Amniotic stem cell (primary cell): ENCODE measurements at regions not wholly inside any gene's neighbourhood (a gene's known extent, or its start where the extent isn't known, plus 50 kb on each side); places are given as distances from the start of the nearest gene placed in this dataset.

Experiments
- DNase-seq: peaks from one replicate; lab custom pipeline; 2025; lab: John Stamatoyannopoulos, UW

DNA sequence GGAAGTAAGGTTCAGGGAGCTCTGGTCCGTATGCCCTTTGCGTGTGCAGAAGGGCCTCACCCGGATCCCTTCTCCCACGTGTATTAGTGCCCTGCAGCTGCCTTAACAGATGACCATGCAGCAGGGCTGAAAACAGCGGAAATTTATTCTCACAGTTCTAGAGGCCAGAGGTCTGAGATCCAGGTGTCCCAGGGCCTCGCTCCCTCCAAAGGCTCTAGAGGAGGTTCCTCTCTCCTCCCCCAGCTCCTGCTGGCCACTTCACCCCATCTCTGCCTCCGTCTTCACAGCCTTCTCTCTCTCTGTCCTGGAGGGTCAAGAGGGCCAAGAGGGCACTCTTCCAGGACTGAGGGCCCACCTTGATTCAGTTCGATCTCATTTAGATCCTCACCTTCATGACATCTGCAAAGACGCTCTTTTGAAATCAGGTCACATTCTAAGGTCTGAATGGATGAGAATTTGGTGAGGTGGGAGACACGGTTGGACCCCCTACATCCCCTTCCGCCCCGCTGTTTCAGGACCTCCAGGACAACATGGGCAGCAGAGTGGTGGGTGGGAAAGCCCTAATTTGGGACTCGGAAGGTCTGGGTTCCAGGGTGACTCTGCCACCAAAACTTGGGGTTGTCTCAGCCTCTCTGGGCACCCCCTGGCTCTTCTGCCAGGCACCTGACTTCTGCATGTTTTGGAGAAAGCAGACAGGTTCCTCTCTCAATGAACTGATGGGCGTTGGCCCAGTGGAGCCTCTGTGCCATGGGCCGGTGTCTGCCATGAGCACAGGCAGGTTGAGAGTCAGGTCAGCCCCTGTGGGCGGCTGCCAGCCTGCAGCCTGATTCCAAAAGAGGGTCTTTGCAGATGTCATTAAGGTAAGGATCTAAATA, 361.2 kb downstream of the SEC14L1 start:
- no peak for DNase-seq

DNA sequence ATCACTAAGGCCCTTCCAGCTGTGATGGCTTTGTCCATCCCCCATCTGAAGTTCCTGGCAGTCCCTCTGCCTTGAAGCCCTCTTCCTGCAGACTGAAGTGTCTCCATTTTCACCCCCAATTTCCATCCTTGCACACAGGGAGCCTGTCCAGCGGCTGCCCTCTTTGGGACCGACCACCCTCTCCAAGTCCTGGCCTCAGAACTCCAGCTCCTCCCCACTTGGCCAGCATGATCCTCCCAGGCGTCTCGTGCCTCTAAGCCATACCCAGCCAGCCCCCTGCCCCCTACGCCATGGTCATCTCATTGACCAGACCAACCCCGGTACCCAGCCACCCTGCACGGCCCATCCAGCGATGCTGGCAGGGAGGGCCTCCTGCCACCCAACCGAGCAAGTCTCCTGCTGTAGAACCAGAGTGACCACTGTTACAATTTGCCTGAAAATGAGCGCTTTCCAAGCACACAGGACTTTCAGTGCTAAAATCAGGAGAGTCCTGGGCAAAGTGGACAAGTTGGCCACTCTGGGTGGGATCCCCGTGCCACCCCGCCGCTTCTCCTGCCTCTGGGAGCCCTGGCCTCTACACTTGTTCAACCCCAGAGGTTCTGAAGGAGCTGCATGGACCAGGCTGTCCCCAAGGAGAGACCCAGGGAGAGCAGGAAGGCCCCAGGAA, 362.0 kb downstream of the SEC14L1 start:
- no peak for DNase-seq

- DNase-seq, result no peak
Measured at GRCh38 chr17:77503293-77503655, 362.5 kb downstream of the SEC14L1 start.

DNA sequence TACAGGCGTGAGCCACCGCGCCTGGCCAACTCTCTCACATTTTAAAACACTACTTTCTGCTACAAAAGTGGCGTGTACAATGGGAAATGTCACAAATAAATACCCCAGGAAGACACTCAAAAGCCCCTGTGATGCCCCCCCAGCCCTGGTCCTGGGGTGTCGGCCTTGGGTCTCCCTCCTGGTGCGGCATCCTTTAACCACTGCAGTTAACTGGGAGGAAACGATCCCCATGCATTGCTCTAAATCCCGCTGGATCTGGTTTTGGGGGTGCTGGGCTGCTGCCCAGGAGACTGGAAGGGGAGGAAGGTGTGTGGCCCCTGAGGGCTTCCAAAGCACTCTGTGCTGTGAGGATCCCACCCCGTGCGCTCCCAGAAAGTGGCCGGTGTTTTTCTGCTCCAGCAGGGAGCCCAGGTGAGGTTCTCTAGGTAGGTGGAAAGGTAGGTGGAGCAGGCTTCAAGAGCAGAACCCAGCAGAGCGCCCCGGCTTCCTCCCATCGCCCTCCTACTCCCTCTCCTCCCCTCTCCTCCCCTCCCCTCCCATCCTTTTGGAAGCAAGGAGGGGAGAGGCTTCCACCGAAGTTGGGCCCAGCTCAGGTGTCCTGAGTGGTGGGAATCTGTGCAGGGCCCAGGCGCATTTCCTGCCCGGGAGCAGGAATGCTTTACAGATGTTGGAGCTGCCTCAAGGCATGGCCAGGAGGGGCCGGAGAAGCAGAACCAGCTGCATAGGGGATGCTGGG, 363.3 kb downstream of the SEC14L1 start:
- DNase-seq, result no peak

- no peak for DNase-seq
Measured at GRCh38 chr17:77504652-77505155, 363.9 kb downstream of the SEC14L1 start.

DNA sequence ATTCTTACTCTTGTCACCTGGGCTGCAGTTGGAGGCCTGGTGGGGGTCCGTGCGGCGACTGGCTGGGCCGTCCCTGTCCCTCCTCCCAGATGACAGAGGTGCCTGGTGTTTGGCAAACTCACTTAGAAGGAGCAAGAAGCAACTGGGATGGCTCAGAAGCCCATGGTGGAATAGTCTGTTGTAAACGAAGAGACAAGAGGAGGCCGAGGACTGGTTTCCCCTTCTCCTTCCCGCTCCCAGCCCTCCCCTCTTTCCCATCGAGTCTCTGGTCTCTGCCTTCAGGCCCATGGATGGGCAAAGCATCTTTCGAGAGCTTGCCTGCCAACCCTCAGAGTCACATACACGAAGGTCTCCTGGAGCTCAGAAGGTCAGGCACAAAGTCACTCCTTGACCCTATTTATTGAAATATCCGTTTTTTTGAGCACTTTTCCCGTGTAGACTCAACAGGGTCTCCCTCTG, 364.4 kb downstream of the SEC14L1 start:
- no peak for DNase-seq

DNA sequence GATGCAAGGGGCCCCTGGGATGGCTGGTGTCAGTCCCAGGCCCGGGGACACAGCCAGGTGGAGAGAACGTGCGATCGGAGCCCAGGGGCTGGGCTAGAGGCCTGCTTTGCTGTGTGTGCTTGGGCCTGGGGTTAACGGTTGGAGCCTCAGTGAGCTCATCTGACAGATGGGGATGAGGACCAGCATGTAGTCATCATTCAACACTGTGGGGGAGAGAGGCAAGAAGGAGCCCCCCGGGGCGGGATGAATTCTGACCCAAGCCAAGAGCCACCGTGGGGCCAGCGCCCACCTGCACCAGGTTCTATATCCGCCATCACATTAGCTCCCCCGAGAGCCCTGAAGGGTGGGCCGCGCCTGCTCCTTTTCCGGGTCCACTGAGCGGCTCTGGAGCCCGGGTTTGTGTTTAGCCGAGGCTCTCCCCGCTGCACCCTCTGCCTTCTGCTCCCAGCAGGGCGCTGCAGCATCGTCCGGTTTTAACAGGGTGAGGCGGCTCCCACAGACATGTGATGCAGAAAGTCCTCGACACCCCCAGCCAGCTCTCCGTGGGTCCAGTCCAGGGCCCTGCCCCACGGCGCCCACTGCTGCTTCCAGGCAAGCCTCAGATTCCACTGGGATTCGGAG, 365.7 kb downstream of the SEC14L1 start:
- no peak for DNase-seq

GRCh38 chr17:77507111-77507885, 366.5 kb downstream of the SEC14L1 start:
- DNase-seq, result no peak

GRCh38 chr17:77508047-77508715, 367.4 kb downstream of the SEC14L1 start:
- DNase-seq, result no peak

DNA sequence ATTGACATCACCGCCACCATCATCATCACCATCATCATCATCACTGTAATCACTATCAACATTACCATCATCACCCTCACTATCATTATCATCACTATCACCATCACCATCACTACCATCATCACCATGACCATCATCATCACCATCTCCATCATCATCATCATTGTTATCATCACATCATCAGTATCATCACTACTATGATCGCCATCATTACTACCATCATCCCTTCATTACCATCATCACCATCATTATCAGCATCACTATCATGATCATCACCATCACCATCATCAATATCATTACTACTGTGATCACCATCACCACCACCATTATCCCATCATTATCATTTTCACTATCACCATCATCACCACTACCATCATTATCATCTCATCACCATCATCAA, 368.3 kb downstream of the SEC14L1 start:
- no peak for DNase-seq

DNA sequence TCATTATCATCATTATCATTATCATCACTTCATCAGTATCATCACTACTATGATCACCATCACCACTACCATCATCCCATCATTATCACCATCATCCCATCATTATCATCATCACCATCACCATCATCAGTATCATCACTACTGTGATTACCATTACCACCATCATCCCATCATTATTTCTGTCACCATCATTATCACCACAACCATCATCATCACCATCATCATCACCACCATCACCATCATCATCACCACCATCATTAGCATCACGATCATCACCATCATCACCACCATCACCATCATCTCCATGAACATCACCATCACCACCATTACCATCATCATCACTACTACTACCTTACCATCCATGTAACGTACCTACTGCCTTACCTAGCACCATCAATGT, 368.8 kb downstream of the SEC14L1 start:
- no peak for DNase-seq

GRCh38 chr17:77510133-77510796, 369.5 kb downstream of the SEC14L1 start:
- no peak for DNase-seq

DNA sequence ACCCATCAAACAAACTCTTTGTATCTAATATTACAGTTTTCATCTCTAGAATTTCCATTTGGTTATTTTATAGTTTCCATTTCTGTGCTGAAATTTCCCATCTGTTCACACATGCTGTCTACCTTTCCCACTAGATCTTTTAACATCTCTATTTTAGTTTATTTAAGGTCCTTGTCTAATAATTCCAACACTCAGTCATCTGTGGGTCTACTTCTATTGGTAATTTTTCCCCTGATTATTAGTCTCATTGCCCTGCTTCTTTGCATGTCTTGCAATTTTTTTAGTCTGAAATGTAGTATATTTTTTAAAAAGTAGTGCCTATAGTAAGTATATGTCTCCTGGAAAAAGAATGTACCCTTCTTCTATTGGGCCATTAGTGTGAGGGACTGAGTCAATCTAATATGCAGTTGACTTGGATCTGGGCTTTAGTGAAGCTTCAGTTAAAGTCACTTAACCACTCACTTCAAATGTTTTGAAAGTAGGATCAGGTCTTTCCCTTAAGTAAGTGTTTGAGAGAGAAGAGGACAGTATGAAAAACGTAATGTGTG, 370.8 kb downstream of the SEC14L1 start:
- no peak for DNase-seq

DNA sequence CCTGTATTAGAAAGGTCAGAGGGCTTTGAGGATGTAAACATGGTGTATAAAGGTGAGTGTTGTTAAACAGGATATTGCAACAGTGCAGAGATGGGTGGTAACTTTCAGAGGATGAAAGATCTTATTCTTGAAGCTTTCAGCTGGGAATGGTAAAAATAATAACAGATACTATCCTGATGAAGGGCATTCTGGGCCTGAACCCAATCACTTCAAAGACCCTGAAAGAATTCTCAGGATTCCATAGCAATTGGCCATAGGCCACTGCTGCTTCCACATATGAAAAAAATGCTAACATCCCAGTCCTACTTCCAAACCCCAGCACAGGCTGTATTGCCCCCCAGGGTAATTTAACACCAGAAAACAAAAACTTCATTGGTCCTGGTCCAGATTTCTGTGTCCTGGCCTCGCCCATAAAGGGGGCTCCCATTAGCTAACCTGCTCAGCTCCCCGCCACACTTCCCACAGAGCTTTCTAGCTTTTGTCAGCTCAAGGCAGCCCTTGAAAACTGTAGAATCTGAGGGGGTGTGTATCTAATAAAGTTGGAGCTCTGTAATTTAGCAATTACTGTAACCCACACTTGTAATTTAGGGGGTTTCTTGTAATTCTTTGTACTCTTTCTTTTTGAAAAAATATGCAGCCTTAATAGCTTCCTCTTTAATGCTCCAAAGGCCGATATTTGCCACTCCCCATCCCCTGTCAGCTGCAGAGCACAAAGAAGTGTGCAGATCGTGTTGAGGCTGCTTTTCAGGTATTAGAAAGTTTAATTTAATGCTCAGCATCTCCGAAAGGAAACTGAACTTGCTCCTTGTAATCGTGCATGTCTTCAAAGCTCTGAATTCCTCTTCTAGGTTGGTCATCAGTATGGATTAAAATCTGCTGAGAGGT, 371.5 kb downstream of the SEC14L1 start:
- DNase-seq, result no peak

DNA sequence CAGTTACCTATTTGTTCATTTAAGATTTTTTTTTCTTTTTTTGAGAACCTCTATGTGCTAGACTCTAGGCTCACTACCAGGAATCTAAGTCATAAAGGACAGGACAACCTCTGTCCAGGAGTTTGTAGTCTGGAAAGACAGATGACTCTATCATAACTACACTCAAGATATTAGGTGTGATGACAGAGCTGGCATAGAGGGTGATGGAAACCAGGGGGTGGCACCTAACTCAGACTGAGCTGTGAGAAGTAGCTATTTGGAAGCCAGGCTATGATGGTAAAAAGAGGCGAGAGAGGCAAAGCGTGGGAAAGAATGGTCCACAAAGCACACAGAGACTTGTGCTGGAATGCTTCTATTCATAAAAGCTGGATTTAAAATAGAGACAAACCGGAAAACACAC, 372.3 kb downstream of the SEC14L1 start:
- no peak for DNase-seq

DNA sequence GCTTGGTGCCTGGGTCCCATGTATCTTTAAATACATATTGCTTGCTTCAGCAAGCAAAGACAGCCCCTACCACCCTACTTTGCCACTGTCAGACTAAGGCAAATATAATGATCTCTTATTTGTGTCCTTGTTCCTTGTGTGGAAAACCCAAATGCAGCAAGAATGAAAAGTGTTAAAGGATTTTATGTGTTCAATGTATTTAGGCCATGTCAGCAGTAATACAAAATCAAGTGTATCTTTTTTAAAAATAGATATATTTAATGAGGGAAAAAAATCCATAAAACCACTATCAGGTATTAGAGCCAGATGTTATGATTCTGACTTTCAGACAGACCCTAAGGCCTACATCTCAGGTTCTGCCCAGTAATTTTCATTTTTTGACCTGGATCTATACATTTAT, 374.5 kb downstream of the SEC14L1 start:
- DNase-seq, result no peak

- DNase-seq, result peak; percentile 3
Measured at GRCh38 chr17:77516902-77517301, 376.1 kb downstream of the SEC14L1 start.

DNA sequence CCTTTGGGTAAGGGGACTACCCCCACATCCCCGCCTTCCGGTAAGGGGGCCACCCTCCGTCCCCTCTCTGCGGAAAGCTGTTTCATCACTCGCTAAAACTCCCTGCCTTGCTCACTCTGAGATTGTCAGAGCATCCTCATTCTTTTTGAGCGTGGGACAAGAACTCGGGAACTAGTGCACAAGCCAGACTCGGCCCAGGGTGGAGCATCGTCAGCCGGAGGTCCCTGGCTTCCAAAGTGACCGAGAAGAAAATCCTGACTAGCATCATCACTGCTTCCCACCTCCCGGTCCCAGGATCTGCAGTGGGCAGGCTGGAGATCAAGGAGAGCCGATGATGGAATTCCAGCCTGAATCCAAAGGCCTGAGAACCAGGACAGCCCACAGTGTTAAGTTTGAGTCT, 380.3 kb downstream of the SEC14L1 start:
- DNase-seq, result no peak

DNA sequence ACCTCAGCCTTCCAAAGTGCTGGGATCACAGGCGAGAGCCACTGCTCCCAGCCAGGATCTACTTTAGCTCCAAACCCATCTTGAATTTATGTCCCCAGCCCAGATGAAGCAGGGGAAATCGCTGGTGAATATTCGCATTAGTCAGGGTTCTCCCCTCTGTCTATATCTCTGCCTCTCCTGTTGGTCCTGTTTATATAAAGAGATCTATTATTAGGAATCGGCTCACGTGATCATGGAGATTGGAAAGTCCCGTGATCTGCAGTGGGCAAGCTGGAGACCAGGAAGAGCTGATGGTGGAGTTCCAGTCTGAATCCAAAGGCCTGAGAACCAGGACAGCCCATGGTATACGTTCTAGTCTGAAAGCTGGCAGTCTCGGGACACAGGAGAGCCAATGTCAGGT, 382.8 kb downstream of the SEC14L1 start:
- no peak for DNase-seq
